GM19238 (cell line): ENCODE measurements at regions not wholly inside any gene's neighbourhood (a gene's known extent, or its start where the extent isn't known, plus 50 kb on each side); places are given as distances from the start of the nearest gene placed in this dataset.

ENCODE experiments used
- DNase-seq: peaks from one replicate; pipeline ENCODE4 v3.0.0; 2011; ENCODE audit warnings: low spot score; ENCODE audit not compliant: insufficient read length

DNA sequence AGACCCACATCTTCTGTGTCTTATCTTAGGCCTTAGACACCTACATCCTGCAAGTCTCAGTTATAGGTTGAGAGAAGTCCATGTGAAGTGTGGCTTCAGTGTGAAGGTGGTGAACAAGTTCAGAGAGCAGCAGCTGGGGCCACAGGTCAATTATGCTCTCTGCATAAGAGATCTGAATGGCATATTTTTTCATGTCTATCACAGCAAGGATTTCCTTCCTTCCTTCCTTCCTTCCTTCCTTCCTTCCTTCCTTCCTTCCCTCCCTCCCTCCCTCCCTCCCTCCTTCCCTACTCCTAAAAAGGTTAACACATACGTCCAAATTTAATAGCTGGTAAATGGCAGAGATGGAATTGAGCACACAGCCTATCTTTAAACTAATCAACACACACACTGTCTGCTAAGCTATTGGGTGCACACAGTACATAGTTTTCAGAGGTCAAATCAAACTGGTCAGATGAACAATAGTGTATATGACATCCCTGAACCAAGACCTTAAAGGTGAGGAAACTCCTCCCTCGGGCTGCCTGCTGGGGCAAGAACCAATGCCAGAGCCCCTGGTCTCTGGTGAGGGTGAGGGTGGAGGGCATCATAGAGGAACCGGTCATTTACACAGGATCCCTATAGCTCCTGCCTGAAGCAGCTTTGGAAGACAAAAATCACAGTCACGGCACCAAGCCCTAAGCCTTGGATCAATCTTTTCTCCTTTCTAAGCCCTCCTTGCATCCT lies 240.9 kb downstream of the ICOS start:
- no peak for DNase-seq

DNA sequence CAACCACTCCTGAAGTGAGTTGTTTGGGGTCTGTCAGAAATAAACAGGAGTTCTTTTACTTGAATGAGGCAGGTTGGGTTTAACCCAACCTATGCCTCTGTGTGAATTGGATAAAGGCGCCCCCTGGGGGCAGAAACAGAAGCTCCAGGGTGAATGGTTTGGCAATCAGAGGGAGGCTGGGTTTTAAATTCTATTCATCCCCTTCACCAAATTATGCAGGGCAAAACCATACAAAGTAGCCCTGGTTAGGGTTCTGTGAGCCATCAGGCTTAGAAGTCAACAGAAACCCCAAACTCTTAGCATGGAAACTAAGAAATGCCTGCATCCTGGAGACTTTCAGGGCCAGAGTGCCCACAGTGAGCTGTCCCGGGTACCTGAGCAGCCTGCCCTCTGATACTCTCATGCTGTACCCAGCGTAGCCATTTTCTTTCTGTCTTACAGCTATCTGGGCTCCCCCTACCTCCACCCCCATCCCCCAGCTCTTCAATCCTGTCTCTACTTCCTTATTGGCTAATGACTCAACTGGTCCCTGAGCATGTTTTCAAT lies 241.5 kb downstream of the ICOS start:
- DNase-seq, result peak; percentile 6

DNA sequence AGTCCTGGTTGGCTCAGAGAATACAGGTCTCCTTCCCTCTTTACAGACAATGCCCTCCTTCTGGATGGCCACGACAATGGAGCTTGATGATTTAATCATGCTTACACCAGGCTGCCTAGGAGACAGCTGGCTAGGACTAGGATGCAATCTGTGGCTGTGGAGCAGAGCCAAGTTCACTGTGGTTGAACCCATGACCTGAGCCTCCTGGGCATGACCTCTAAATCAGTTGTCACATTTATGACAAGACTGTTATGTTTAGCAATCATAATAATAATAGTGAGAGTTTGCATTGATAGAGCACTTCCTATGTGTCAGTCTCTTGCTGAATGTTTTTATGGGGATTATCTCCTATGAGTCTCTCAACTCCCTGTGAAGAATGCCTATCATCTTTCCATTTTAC lies 244.1 kb downstream of the ICOS start:
- DNase-seq, result no peak

DNA sequence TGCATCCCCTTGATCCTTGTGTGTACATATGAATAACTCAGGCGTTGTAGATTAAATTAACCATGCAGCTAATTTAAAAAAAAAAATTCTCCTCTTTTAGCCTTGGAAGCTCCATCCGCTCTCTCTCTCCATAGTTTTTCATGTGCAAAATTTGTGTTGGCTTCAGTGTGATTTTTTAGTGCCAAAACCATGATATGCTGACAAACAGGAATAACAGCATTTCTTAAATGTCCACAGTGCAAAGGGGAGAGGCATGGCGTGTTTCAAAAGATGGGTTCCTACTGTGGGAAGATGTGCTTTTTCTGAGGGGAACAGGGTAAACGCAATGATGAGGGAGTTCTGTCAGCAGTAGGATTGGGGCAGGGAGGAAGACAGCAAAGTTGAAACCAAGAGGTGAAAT lies 247.0 kb downstream of the ICOS start:
- no peak for DNase-seq

DNA sequence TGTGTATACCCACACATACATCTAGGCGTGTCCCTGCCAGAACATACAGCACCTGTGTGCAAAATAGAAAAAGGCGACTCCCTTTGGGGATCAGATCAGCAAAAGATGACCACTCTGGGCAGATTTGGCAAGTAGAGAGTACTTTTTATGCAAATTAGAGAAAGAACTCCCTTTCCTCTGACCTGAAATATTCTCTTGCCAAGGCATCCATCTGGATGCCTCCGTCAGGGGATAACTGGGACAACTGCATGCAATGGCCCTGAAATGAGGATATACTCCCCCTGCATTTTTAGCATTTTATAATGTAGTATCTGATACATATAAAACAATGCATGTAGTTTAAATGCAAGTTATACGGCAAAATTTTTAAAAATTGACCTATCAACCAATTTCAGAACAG lies 247.7 kb downstream of the ICOS start:
- no peak for DNase-seq

DNA sequence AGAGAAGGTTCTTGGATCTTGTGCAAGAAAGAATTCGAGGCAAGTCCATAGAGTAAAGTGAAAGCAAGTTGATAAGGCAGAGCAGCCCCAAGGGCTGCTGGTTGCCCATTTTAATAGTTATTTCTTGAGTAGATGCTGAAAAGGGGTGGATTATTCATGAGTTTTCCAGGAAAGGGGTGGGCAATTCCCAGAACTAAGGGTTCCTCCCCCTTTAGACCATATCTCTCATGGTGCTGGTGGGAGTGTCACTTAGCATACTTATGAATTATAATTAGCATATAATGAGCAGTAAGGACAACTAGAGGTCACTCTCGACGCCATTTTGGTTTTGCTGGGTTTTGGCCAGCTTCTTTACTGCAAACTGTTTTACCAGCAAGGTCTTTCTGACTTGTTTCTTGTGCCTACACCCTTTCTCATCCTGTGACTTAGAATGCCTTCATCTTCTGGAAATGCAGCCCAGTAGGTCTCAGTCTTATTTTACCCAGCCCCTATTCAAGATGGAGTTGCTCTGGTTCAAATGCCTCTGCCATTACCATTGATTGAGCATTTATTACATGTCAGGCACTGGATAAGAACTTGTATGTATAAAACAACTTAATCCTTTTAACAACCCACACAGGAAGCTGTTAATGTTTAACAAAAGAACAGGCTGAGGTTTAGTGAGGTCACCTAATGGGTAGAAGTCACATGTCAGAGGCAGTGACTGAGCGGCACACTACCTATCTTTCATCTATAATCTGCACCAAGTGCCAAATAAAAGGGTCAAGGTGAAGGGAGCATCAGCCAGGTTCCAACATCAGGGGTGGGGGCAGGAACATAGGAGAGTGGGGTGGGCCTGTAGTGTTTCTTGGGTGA lies 250.9 kb downstream of the ICOS start:
- no peak for DNase-seq

DNA sequence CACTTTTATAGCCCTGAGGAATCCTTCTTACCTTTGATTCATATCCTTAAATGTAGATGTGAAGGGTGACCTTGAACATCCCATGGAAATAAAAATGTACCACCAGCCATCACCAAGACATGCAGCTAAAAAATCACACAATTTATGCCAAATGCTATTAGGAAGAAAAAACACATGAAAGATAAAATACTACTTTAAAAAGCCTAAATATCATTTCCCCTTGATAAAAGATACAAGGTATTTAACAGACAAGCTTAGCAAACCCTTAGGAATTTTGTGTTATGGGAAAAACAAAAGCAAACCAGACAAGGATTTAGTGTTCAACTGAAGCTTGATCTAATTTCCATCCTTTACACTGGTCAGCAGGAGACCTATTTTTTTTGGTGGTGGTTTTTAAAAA lies 255.0 kb downstream of the ICOS start:
- no peak for DNase-seq

DNA sequence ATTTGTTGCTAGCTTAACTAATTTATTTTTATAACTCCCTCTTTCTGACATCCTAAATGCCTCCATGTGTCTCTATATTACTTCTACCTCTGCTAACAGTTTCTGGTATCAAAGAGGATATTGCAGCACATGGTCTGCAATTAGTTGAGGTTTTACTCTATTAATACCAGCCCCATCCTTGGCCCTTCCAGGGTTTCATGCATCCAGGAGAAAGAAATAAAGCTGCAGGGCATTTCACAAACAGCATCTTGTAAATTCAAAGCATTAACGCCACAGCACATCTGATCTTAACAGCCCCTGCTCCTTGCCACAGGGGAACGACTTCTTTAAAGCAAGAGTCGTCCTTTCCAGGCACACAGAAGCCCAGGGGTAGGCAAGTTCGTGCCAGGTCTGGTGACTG lies 258.9 kb downstream of the ICOS start:
- no peak for DNase-seq

DNA sequence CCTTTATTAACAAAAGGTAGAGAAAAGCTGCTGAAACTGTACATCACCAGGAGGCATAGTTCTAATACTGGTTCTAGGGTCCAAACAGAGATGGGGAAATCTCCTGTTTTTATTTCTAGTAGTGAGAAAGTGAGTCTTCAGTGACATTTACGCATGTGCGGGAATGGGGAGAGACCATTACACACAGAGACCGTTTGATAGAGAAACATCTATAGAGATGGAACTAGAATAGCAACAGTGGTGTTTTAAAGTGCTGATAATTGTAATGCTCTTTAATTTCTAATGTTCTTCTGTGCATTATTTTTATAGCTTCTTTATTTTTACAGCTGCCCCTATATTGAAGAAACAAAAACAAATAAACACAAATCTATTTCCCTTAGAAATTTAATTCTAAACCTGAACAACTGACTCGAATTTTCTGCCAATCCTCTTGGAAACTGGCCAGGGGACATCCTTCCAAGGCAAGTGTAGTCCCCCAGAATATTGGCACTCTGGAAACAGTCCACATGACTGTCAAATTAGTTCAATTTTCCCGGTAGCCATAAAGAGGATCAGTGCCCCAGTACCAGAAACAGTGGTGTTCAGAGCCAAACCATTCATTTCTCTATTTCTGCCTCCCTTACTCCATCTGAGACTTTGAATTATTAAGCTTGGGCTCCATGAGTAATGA lies 260.9 kb downstream of the ICOS start:
- DNase-seq, result no peak

DNA sequence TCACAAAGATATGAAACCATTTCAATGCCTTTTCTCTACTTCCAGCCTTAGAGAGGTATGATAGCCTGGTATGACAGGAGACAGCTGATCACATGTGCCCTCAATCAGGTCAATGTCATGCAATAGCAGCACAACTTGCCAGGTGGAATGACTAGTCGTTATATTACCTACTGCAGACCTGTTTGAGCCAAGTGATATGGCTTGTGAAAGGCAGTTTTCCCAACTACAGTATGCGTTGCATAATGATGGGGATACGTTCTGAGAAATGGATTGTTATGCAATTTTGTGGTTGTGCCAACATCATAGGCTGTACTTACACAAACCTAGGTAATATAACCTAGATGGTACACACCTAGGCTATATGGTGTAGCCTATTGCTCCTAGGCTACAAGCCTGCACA lies 262.8 kb downstream of the ICOS start:
- DNase-seq, result no peak

DNA sequence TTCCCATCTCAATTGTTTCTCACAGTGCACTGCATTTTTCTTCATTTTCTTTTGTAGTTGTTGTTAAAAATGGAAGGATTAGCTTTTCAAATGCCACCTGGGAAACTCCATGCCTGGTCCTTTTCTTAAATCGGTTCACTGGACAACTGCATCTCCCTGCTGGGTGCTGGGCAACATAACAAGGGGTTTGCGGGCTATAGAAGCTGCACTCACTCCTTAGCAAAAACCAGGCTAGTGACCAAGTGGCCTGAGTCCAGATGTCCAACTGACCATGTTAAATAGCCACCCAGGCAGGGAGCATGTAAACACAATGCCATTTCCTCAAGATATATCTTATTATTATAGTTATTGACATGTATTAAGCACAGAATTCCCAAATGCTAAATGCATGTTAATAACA lies 264.9 kb downstream of the ICOS start:
- no peak for DNase-seq

DNA sequence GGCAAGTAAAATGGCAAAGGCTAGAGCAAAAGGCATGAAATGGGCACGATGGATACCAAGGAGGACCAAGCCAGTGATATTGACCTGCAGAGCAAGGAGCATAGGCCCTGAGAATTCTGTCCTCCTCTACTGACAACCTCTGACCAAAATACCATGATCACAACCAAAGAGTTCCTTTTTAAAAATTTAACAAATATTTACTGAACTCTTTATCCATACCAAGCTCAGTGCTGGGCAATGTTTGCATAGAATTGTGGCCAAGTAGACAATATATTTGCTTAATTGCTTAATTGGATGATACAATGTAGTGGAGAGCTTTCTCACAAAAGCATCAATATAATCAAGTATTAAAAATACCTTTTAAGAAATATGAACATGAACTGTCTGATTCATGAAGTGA lies 265.7 kb downstream of the ICOS start:
- no peak for DNase-seq

DNA sequence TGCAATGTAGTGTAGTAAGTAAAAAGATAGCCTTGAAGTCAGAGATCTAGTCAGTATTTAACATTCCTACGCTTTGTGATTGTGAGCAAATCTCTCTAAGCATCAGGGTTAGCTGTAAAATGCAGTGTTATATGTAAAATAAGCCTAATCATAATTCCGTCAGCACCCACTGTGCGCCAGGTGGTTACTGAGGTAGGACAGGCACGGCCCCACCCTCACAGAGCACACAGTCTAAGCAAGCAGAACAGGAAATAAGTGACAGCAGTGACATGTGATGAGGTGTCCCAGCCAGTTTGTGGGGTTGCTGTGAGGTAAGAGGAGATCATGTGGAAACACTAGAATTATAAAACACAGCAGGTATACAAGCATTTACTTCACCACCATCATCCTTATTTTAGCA lies 267.1 kb downstream of the ICOS start:
- no peak for DNase-seq

DNA sequence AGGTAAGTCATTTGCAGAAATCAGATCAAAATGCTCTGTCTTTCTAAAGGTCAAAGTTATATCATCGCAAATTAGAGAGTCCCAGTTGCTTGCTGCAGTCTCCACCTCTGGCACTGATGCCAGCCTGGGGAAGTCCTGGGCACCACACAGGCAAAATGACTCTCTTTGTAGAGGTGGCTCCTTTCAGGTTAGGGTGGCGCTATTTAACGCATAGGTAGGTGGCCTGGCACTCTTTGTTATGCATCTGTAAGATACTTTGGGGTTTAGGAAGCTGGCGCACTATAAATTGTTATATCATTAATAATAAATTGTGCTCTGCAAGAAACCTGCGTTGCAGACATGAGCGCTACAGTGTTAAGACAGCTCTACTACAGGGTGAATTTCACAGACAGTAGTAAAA lies 268.5 kb downstream of the ICOS start:
- no peak for DNase-seq

DNA sequence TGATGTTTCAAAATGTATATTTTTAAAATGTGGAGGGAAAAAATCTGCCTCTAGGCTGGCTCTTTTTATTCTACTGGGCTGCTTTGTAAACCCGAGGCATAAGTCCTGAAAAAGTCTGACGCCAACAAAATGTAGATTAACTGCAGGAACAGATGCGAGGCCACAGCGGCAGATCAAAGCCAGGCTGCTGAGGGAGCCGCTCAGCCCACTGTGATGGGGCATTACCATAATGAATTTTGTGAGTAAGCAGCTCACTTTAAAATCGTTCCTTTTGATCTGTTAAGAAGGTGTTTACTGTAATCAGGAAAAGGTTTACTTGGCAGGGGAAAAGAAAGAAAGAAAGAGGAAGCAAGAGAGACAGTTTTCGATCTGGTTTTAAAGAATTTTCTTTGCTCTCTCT lies 269.0 kb downstream of the ICOS start:
- DNase-seq, result no peak

DNA sequence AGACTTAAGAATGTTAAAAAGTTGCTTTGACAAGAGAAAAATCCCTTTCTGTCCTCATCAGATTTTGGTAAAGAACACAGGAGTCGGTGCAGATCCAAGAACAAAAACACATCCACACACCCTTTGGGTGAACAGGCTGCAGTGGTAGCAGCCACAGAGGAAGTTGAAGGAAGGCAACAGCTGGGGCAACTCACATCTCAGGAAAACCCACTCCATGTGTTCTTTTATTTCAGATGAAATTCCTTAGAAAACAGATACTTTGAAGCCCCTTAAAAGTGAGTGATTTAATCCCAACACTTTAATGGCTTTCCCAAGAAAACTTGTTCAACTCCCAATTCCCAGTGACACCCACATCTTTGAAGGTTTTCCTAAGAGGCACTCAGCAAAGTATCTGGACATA lies 271.3 kb downstream of the ICOS start:
- no peak for DNase-seq

DNA sequence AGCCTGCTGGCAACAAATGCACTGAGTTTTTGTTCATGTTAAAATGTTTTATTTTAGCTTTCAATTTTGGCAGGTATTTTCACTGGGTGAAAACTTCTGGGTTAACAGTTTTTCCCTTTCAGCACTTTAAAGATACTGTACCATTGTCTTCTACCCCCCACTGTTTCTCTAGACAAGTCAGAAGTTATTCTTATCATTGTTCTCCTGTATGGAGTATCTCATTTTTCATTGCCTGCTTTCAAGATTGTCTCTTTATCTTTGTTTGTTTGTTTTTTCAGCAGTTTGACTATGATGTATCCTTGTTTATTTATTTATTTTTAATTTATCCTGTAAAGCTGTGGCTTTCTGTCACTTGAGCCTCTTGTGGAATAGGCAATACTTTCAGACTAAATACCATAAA lies 277.0 kb downstream of the ICOS start:
- no peak for DNase-seq

DNA sequence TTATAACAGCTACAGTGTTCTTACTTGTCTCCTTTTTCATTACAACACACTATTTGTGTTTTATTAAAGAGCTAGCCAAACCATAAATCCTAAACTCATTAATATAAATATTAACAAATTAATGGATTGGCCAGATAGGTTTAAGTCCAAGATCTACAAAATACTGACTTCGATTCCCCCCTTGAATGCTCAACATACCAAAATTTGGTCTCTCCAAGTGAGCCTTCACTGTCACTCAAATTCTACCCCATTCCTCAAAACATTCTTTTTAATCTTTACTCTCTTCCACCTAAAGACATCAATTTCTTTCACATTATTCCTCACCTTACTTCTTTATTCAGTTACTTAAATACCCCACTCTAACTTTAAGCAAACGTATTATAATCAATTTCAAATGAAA lies 281.5 kb downstream of the ICOS start:
- DNase-seq, result no peak

DNA sequence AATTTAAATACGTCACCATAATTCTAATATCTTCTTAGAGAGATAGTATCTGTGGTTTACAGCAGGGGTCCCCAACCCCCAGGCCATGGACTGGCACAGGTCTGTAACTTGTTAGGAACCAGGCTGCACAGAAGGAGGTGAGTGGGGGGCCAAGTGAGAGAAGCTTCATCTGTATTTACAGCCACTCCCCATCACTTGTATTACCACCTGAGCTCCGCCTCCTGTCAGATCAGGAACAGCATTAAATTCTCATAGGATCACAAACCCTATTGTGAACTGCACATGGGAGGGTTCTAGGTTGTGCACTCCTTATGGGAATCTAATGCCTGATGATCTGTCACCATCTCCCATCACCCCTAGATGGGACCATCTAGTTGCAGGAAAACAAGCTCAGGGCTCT lies 282.6 kb downstream of the ICOS start:
- no peak for DNase-seq

DNA sequence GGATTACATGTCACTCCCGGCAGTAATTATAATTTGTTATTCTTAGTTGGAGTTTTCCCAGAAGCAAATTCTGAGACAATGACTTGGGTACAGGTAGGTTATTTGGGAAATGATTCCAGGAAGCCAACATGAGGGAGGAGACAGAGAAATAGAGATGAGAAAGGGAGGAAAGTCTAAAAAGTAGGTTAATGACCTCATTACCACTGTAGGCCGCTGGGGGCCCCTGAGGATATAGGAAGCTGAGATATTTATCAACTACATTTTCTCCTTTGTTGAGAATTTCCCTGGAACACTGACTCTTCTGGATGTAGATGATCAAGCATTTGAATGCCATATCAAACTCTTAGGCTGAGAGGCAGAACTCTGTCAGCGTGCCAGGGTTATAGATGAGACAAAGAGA lies 284.3 kb downstream of the ICOS start:
- DNase-seq, result no peak

DNA sequence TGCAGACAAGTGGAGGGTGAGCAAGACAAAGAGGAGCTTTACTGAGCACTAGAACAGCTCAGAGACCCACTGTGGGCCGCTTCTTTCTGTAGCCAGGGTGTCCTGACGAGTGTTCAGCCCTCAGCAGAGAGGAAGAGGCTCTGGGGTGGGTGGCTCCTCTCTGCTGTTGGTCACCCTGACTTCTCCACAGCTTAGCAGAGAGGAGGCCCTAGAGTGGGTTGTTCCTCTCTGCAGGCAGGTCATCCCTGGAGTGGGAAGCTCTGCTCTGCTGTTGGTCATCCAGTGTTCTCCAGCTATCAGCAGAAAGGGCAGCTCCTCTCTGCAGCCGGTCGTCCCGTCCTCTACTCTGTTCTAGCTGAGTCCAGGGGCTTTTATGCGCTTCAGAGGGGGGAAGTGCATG lies 286.5 kb downstream of the ICOS start:
- no peak for DNase-seq

DNA sequence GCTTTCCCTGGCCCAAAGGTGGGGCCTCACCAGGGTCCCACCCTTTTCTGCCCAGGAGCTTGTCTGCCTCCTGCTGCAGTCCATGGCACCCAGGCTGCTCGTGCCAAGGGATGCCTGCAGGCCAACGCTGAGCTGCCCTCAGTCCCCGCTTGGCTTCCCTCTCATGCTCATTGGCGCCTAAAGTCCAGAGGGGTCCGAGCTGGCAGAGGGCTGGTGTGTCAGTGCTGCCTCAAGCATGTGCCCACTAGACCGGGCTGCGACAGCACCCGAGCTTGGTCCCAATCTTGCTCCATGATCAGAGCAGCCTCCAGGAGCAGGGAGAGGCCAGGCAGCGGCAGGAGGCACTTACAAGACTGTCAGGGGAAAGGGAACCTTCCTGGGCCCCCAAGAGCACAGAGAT lies 287.0 kb downstream of the ICOS start:
- no peak for DNase-seq
